ENCODE measurements at regions not wholly inside any gene's neighbourhood (a gene's known extent, or its start where the extent isn't known, plus 50 kb on each side); places are given as distances from the start of the nearest gene placed in this dataset.

GRCh38 chr1:5308249-5308648 is 653.8 kb downstream of the AJAP1 start:
- TF ChIP-seq POLR2AphosphoS5 (IDR thresholded peaks at IDR 0.05) (no peak), CTCF (IDR thresholded peaks at IDR 0.05) (no peak)

Data from breast epithelium (tissue), 3 donors.